Stimulated activated CD4-positive, alpha-beta T cell treated with anti-CD3 and anti-CD28 coated beads, Interleukin-4, amount 100 ng/mL, for 1 hour (primary cell): ENCODE measurements at regions not wholly inside any gene's neighbourhood (a gene's known extent, or its start where the extent isn't known, plus 50 kb on each side); places are given as distances from the start of the nearest gene placed in this dataset.

Experiments
- DNase-seq: peaks from one replicate; pipeline ENCODE4 v3.0.0-alpha.2; 2020

GRCh38 chr2:219906114-219907010 is 278.9 kb downstream of the SLC4A3 start:
- DNase-seq, result no peak

- DNase-seq, result no peak
These were observed 279.6 kb downstream of the SLC4A3 start for GRCh38 chr2:219907011-219907365.

GRCh38 chr2:219908538-219908937 is 281.1 kb downstream of the SLC4A3 start:
- no peak for DNase-seq

DNA sequence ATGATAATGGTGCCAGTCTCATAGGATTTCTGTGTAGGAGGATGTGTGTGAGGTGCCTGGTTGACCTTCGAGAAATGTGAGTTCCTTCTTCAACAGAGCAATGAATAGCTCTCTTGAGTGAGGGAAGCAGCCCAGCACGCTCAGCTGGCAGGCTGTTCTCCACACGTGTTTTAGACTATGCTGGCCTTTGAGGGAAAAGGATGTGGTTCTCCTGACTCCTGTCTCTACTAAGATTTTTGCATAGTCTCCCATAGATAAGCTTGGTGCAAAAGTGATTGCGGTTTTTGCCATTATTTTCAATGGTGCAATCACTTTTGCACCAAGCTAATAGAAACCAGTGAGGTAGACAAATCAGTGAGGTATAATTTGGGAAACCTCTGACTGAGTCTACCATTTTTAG is 284.1 kb downstream of the SLC4A3 start:
- DNase-seq, result no peak

GRCh38 chr2:219912491-219912921 is 285.1 kb downstream of the SLC4A3 start:
- no peak for DNase-seq

DNA sequence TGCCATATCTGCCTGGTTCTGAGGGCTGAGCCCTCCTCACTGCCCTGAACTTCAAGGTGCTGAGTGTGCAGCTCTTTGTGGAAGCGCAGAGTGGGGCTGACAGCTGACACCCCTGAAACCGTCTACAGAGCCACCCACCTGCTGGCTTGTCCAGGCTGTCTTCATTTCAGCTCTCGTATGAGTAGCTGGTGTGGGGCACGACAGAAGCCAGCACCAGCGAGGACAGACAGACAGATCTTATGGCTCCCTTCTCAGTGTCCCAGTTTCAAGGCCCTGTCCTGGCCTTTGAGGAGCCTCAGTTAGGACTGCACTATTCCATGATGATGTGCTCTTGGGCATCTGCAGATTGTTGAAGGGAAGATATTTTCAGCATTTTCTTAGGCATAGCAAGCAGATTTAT is 287.1 kb downstream of the SLC4A3 start:
- DNase-seq, result no peak

DNA sequence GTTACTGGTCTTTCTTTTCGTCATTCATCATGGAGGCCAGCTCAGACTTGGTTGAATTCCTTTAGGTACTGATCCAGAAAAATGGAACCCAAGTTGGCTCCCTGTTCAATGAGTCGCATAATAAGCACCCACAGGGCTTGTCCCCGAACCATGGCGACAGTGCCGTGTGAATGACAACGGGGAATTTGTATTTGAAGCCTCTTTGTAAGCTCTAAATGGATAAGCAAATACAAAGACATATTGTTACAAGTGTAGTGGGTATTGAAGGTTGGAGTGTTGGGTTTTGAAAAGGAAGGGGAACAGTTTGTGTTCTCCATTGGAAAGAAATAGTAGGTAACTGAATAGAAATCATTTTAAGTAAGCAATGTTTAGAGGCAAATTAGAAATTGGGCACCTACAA is 288.9 kb downstream of the SLC4A3 start:
- no peak for DNase-seq

GRCh38 chr2:219916726-219917440 is 289.5 kb downstream of the SLC4A3 start:
- DNase-seq, result no peak

DNA sequence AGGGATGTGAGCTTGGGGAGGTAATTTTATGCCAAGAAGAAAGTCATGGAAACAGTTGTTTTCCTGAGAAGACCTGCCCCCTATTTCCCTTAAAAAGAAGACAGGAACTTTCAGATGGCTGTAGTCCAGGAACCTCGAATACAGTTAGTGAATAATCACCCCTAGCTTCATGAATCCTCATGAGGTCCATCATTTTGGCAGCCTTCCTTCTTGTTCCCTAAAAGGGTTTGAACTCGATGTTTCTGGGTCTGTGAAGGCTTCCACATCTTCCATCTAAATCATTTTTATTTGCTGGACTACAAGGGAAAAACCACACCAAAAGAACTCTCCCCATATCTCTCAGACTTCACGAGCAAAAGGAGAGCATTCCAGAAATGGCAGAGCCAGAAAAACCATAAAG is 290.8 kb downstream of the SLC4A3 start:
- DNase-seq, result no peak

- DNase-seq, result no peak
These were observed 291.5 kb downstream of the SLC4A3 start for GRCh38 chr2:219918944-219919343.

- DNase-seq, result no peak
These were observed 292.1 kb downstream of the SLC4A3 start for GRCh38 chr2:219919506-219919905.

- no peak for DNase-seq
These were observed 302.4 kb downstream of the SLC4A3 start for GRCh38 chr2:219929835-219930234.

DNA sequence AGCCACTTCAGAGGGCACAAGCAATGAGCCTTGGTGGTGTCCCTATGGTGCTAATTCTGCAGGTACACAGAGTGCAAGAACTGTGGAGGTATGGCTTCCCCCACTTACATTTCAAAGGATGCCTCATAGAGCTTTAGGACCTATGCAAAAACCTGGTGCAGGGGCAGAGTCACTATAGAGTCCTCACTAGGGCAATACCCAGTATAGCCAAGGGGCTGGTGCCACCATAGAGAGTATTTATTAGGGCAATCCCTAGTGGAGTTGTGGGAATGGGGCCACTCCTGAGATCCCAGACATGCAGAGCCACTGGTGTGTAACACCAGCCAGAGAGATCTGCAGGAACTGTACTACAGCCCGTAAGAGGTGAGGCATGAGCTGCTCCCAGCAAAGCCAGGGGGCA is 312.2 kb downstream of the SLC4A3 start:
- DNase-seq, result no peak

- DNase-seq, result no peak
These were observed 317.4 kb downstream of the SLC4A3 start for GRCh38 chr2:219944866-219945265.

DNA sequence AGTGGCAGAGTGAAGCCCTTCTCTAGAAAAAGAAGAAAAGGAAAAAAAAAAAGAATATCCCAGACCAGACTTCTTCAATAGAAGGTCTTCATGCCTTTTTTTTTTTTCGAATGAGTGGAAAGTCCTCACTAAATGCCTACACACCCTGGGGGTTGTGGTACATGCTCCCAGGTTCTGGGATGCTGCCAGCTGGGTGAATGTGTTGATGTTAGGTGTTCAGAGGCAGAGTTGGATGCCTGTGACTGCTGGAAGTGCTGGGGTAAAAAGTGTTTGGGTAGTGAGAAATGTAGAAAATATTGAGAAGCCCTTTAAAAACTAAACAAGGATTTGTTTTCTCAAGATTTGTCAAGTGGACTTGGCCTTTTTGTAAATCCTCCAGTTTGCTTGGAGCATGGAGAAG is 318.6 kb downstream of the SLC4A3 start:
- no peak for DNase-seq

DNA sequence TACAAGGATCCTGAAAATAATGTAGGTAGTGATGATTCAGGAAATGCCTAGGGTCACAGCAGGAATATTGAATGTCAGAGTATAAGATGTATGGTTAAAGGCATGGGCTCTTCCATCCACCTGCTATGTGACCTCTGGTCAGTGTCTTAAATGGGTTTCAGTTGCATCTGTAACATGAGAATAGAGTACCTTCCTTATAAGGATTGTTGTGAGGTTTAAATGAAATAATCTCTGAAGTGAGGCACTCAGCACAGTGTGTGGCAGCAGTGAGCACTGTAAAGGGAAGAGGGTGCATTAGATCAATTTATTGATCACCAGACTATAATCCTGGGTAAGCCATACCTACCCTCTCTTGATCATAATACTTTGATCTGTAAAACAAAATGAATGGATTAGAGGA is 319.1 kb downstream of the SLC4A3 start:
- DNase-seq, result no peak

DNA sequence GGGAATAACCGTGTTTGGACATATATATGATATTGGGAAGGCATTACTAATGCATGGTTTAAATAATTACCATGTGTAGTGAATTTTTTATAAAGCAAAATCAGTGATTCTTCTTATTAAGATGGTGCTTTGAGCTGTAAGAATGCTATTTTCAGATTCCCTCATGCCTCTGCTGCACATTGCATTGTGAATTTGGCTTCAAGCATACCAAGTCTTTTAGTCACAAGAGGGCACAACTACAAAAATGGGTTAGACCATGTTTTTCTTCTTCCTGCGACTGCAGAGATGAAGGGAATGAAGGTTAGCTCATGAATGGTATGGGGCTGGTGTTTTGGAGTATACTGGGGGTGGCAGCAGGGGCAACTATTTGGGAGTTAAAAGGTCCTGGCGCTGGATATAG is 320.1 kb downstream of the SLC4A3 start:
- no peak for DNase-seq

DNA sequence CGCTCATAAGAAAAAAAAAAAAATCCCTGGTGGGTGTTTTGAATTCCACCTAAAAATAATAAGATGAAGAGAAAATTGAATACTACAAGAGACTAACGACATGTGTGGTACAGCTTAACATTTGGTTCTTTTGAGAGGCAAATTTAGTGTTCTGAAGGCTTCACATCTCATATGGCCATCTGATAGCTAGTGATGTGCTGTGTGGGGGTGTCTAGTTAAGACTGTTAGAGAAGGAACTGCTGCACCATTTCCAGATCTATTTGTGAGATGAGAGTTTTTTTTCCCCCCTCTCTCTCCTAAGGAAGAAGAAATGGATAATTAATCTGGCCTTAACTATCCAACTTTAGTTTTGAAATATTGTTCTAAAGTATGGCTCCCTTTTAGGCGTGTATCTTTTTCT is 321.6 kb downstream of the SLC4A3 start:
- no peak for DNase-seq

DNA sequence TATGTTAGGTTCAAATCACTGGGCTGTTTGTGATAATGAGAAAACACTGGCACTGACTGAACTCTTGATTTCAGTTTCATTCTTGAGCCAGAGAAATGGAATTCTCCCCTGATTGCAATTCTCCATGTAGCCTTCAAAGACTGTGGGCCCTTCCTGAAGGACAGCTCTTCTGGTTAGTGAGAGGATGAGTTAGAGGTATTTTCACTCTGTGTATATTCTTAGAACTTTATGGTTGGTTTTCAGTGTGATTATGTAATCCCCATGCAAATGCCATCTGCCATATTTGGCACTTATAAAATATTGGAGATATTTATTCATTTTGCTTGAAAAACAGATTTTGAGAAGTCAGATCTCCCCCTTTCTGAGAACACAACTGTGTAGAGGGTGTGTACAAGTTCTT is 323.7 kb downstream of the SLC4A3 start:
- DNase-seq, result no peak

GRCh38 chr2:219954331-219954730 is 326.9 kb downstream of the SLC4A3 start:
- DNase-seq, result no peak

GRCh38 chr2:219957820-219958219 is 330.4 kb downstream of the SLC4A3 start:
- no peak for DNase-seq

- DNase-seq, result no peak
These were observed 331.5 kb downstream of the SLC4A3 start for GRCh38 chr2:219958941-219959340.

GRCh38 chr2:219959471-219959870 is 332.0 kb downstream of the SLC4A3 start:
- DNase-seq, result no peak

- no peak for DNase-seq
These were observed 334.6 kb downstream of the SLC4A3 start for GRCh38 chr2:219961947-219962498.
